K562 (cell line): ENCODE measurements at regions not wholly inside any gene's neighbourhood (a gene's known extent, or its start where the extent isn't known, plus 50 kb on each side); places are given as distances from the start of the nearest gene placed in this dataset.
A peak's percentile ranks its signal among the peaks of the same experiment; 100 is the strongest.

Source experiments
- DACH1 ChIP-seq: fragments of 450-650 bp; IDR thresholded peaks from 2 replicates; pipeline ENCODE4 v1.6.1; 2018; ENCODE audit not compliant: partially characterized antibody
- HCFC1 ChIP-seq: IDR thresholded peaks from 2 replicates; pipeline ENCODE4 v1.6.1; 2012; ENCODE audit warnings: low read depth, low read length, improper control_type of control experiment
- MEF2A ChIP-seq: IDR thresholded peaks from 2 replicates; pipeline ENCODE4 v1.6.1; 2011; ENCODE audit warnings: low read depth, mild to moderate bottlenecking, low read length, moderate library complexity; ENCODE audit not compliant: control insufficient read depth
- MTA3 ChIP-seq: fragments of 450-650 bp; formaldehyde crosslinking; IDR thresholded peaks from 2 replicates; pipeline ENCODE4 v1.6.1; 2017; ENCODE audit warnings: mild to moderate bottlenecking, borderline replicate concordance
- TF ChIP-seq, protein P1 (sequence below): fragments of 200-800 bp; sonication (Bioruptor generic); IDR thresholded peaks from 2 replicates; pipeline ENCODE4 v1.6.1; 2017; ENCODE audit warnings: missing genetic modification characterization, missing compliant biosample characterization
- TF ChIP-seq, protein P2 (sequence below), 2 experiments: fragments of 450-650 bp; conservative IDR thresholded peaks; 2 replicates each; pipeline ENCODE4 v1.6.1; 2017; ENCODE audit warnings: mild to moderate bottlenecking in 2 of 2, moderate library complexity in 2 of 2
- TF ChIP-seq, protein P3 (sequence below), 2 experiments: fragments of 450-650 bp in 1 of 2; sonication (generic) in 1 of 2; formaldehyde crosslinking in 1 of 2; IDR thresholded peaks; 2 replicates each; pipeline versions ENCODE4 v1.7.1 to v1.9.0; 2016 to 2022; ENCODE audit warnings: inconsistent platforms in 1 of 2, mild to moderate bottlenecking in 1 of 2, missing genetic modification reagents in 1 of 2
- TF ChIP-seq, protein P4 (sequence below): sonication (generic); formaldehyde crosslinking; IDR thresholded peaks from 2 replicates; pipeline ENCODE4 v1.8.0; 2022; ENCODE audit warnings: mild to moderate bottlenecking, missing genetic modification reagents

DNA sequence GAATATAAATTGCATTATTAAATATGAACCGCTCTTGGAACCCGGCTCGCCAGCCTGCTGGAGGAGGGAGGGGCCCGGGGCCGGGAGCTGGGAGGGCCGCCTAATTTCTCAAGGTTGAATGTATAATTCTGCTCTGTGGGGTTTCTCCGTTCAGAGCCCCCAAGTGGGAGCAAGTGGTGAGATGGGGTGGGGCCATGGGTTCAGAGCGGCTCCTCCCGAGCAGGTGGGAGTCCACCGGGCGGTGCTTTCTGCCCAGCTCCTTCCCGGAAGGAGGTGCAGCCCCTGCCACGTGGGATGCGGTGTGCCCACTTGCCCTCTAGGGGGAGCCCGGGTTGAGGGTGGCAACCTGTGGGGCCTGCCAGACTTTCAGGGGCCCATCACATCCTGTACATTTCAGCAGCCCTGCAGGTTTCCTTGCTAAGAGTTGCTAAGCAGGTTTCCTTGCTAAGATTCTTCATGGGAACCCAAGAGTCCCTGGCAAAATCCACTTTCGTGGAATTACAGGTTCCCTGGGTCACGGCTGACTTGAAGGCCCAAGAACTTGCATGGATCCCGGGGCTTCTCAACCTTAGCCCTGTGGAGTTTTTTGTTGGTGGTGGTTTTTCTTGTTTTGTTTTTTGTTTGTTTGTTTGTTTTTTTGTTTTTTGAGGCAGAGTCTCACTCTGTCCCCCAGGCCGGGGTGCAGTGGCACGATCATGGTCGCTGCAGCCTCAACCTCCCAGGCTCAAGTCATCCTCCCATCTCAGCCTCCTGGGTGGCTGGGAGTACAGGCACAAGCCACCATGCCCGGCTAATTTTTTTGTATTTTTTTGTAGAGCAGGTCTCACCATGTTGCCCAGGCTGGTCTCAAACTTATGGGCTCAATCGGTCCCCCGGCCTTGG, 196.7 kb upstream of the GSE1 start (continued):
- TF ChIP-seq, protein P1, sequence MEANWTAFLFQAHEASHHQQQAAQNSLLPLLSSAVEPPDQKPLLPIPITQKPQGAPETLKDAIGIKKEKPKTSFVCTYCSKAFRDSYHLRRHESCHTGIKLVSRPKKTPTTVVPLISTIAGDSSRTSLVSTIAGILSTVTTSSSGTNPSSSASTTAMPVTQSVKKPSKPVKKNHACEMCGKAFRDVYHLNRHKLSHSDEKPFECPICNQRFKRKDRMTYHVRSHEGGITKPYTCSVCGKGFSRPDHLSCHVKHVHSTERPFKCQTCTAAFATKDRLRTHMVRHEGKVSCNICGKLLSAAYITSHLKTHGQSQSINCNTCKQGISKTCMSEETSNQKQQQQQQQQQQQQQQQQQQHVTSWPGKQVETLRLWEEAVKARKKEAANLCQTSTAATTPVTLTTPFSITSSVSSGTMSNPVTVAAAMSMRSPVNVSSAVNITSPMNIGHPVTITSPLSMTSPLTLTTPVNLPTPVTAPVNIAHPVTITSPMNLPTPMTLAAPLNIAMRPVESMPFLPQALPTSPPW (CRISPR knock-in tag) = peak; percentile 79
- TF ChIP-seq, protein P2, sequence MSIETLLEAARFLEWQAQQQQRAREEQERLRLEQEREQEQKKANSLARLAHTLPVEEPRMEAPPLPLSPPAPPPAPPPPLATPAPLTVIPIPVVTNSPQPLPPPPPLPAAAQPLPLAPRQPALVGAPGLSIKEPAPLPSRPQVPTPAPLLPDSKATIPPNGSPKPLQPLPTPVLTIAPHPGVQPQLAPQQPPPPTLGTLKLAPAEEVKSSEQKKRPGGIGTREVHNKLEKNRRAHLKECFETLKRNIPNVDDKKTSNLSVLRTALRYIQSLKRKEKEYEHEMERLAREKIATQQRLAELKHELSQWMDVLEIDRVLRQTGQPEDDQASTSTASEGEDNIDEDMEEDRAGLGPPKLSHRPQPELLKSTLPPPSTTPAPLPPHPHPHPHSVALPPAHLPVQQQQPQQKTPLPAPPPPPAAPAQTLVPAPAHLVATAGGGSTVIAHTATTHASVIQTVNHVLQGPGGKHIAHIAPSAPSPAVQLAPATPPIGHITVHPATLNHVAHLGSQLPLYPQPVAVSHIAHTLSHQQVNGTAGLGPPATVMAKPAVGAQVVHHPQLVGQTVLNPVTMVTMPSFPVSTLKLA (conservative IDR thresholded peaks at IDR 0.05) = peak; percentile 94 to 97
- TF ChIP-seq MTA3 = peak; percentile 82; the same call in 1 of the 2 replicates
- TF ChIP-seq, protein P3, sequence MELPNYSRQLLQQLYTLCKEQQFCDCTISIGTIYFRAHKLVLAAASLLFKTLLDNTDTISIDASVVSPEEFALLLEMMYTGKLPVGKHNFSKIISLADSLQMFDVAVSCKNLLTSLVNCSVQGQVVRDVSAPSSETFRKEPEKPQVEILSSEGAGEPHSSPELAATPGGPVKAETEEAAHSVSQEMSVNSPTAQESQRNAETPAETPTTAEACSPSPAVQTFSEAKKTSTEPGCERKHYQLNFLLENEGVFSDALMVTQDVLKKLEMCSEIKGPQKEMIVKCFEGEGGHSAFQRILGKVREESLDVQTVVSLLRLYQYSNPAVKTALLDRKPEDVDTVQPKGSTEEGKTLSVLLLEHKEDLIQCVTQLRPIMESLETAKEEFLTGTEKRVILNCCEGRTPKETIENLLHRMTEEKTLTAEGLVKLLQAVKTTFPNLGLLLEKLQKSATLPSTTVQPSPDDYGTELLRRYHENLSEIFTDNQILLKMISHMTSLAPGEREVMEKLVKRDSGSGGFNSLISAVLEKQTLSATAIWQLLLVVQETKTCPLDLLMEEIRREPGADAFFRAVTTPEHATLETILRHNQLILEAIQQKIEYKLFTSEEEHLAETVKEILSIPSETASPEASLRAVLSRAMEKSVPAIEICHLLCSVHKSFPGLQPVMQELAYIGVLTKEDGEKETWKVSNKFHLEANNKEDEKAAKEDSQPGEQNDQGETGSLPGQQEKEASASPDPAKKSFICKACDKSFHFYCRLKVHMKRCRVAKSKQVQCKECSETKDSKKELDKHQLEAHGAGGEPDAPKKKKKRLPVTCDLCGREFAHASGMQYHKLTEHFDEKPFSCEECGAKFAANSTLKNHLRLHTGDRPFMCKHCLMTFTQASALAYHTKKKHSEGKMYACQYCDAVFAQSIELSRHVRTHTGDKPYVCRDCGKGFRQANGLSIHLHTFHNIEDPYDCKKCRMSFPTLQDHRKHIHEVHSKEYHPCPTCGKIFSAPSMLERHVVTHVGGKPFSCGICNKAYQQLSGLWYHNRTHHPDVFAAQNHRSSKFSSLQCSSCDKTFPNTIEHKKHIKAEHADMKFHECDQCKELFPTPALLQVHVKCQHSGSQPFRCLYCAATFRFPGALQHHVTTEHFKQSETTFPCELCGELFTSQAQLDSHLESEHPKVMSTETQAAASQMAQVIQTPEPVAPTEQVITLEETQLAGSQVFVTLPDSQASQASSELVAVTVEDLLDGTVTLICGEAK (IDR thresholded peaks at IDR 0.05) = 0 out of 2 replicates have a peak, but pooled peaks have one; percentile 14
- TF ChIP-seq, protein P3 (CRISPR knock-in tag; IDR thresholded peaks at IDR 0.05) = no peak
- TF ChIP-seq, protein P4, sequence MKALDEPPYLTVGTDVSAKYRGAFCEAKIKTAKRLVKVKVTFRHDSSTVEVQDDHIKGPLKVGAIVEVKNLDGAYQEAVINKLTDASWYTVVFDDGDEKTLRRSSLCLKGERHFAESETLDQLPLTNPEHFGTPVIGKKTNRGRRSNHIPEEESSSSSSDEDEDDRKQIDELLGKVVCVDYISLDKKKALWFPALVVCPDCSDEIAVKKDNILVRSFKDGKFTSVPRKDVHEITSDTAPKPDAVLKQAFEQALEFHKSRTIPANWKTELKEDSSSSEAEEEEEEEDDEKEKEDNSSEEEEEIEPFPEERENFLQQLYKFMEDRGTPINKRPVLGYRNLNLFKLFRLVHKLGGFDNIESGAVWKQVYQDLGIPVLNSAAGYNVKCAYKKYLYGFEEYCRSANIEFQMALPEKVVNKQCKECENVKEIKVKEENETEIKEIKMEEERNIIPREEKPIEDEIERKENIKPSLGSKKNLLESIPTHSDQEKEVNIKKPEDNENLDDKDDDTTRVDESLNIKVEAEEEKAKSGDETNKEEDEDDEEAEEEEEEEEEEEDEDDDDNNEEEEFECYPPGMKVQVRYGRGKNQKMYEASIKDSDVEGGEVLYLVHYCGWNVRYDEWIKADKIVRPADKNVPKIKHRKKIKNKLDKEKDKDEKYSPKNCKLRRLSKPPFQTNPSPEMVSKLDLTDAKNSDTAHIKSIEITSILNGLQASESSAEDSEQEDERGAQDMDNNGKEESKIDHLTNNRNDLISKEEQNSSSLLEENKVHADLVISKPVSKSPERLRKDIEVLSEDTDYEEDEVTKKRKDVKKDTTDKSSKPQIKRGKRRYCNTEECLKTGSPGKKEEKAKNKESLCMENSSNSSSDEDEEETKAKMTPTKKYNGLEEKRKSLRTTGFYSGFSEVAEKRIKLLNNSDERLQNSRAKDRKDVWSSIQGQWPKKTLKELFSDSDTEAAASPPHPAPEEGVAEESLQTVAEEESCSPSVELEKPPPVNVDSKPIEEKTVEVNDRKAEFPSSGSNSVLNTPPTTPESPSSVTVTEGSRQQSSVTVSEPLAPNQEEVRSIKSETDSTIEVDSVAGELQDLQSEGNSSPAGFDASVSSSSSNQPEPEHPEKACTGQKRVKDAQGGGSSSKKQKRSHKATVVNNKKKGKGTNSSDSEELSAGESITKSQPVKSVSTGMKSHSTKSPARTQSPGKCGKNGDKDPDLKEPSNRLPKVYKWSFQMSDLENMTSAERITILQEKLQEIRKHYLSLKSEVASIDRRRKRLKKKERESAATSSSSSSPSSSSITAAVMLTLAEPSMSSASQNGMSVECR (CRISPR knock-in tag) = peak; percentile 51; the same call in 1 of the 2 replicates
- 0 out of 2 replicates have a peak, but pooled peaks have one; percentile 7 for TF ChIP-seq MEF2A
- TF ChIP-seq DACH1 = no peak
- TF ChIP-seq HCFC1 = peak; percentile 41
